ENCODE measurements at regions not wholly inside any gene's neighbourhood (a gene's known extent, or its start where the extent isn't known, plus 50 kb on each side); places are given as distances from the start of the nearest gene placed in this dataset.

- TF ChIP-seq POLR2A (IDR thresholded peaks at IDR 0.05; ENCODE audit: low read length): no peak
- TF ChIP-seq GATA1 (IDR thresholded peaks at IDR 0.05; ENCODE audit: low read depth, low read length): no peak
Observed at GRCh38 chr3:76083992-76084391, 298.6 kb upstream of the ZNF717 start.

All from erythroblast (primary cell).